HG03460 (cell line): ENCODE measurements at regions not wholly inside any gene's neighbourhood (a gene's known extent, or its start where the extent isn't known, plus 50 kb on each side); places are given as distances from the start of the nearest gene placed in this dataset.
"Not testable (repeated sequence)": the region's sequence is repeated elsewhere in the genome, so short reads cannot be mapped to it uniquely, and the experiment has no call there.

Experiments used
- ATAC-seq: cut with Tn5 transposase; IDR thresholded peaks from one replicate; pipeline ENCODE4 v1.9.1; 2021; ENCODE audit not compliant: unreplicated experiment

- no peak for ATAC-seq
Measured at GRCh38 chr12:127966331-127966730, 300.6 kb upstream of the TMEM132C start.

- no peak for ATAC-seq
Measured at GRCh38 chr12:127970491-127970890, 296.5 kb upstream of the TMEM132C start.

- ATAC-seq = no peak
Measured at GRCh38 chr12:127980585-127980984, 286.4 kb upstream of the TMEM132C start.

GRCh38 chr12:127981875-127982274, 285.1 kb upstream of the TMEM132C start:
- ATAC-seq = no peak

GRCh38 chr12:127983213-127983791, 283.7 kb upstream of the TMEM132C start:
- not testable (repeated sequence) for ATAC-seq

GRCh38 chr12:127984386-127985055, 282.4 kb upstream of the TMEM132C start:
- no peak for ATAC-seq

- ATAC-seq = no peak
Measured at GRCh38 chr12:127987199-127987901, 279.6 kb upstream of the TMEM132C start.

- ATAC-seq = no peak
Measured at GRCh38 chr12:127991485-127991884, 275.5 kb upstream of the TMEM132C start.

GRCh38 chr12:127998988-127999387, 268.0 kb upstream of the TMEM132C start:
- no peak for ATAC-seq

GRCh38 chr12:128004383-128004938, 262.5 kb upstream of the TMEM132C start:
- no peak for ATAC-seq

GRCh38 chr12:128007250-128007649, 259.7 kb upstream of the TMEM132C start:
- ATAC-seq = no peak

GRCh38 chr12:128008341-128008740, 258.6 kb upstream of the TMEM132C start:
- ATAC-seq = no peak

GRCh38 chr12:128009108-128009507, 257.9 kb upstream of the TMEM132C start:
- no peak for ATAC-seq

- no peak for ATAC-seq
Measured at GRCh38 chr12:128012110-128012509, 254.9 kb upstream of the TMEM132C start.

- ATAC-seq = no peak
Measured at GRCh38 chr12:128015276-128015675, 251.7 kb upstream of the TMEM132C start.

GRCh38 chr12:128018067-128018466, 248.9 kb upstream of the TMEM132C start:
- ATAC-seq = no peak

- ATAC-seq = no peak
Measured at GRCh38 chr12:128019996-128020544, 246.9 kb upstream of the TMEM132C start.

- ATAC-seq = no peak
Measured at GRCh38 chr12:128021561-128021960, 245.4 kb upstream of the TMEM132C start.

- no peak for ATAC-seq
Measured at GRCh38 chr12:128025589-128026245, 241.3 kb upstream of the TMEM132C start.

GRCh38 chr12:128026696-128027574, 240.0 kb upstream of the TMEM132C start:
- ATAC-seq = no peak
